ENCODE measurements at regions not wholly inside any gene's neighbourhood (a gene's known extent, or its start where the extent isn't known, plus 50 kb on each side); places are given as distances from the start of the nearest gene placed in this dataset.

DNA sequence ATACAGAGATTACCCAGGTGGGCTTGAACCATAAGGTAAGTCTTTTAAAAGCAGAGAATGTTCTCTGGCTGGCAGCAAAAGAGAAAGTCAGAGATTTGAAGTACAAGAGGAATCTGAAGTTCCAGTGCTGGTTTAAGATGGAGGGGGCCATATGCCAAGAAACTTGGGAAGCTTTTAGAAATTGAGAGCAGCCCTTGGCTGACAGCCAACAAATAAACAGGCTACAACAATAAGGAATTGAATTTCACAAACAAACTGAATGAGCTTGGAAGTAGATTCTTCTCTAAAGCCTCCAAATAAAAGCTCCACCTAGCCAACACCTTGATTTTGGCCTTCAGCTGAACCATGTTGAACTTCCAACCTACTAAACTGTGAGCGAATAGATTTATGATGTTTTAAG is 85.7 kb downstream of the TRIM42 start:
- no peak for TF ChIP-seq EZH2 (IDR thresholded peaks at IDR 0.05; ENCODE audit: low read length)
- TF ChIP-seq, protein P1, sequence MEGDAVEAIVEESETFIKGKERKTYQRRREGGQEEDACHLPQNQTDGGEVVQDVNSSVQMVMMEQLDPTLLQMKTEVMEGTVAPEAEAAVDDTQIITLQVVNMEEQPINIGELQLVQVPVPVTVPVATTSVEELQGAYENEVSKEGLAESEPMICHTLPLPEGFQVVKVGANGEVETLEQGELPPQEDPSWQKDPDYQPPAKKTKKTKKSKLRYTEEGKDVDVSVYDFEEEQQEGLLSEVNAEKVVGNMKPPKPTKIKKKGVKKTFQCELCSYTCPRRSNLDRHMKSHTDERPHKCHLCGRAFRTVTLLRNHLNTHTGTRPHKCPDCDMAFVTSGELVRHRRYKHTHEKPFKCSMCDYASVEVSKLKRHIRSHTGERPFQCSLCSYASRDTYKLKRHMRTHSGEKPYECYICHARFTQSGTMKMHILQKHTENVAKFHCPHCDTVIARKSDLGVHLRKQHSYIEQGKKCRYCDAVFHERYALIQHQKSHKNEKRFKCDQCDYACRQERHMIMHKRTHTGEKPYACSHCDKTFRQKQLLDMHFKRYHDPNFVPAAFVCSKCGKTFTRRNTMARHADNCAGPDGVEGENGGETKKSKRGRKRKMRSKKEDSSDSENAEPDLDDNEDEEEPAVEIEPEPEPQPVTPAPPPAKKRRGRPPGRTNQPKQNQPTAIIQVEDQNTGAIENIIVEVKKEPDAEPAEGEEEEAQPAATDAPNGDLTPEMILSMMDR (optimal IDR thresholded peaks at IDR 0.05 in 1 of 3, IDR thresholded peaks at IDR 0.05 in 1 of 3, conservative IDR thresholded peaks at IDR 0.05 in 1 of 3; ENCODE audit: extremely low read depth in 1 of 3, insufficient read depth in 2 of 3, low read length in 3 of 3), result no peak

Data from keratinocyte (primary cell).